Gastroesophageal sphincter (tissue), 3 donors: ENCODE measurements at regions not wholly inside any gene's neighbourhood (a gene's known extent, or its start where the extent isn't known, plus 50 kb on each side); places are given as distances from the start of the nearest gene placed in this dataset.

ENCODE experiments used
- CTCF ChIP-seq, 4 experiments: fragments of 200-600 bp in 2 of 4; fragments of 450-650 bp in 2 of 4; sonication (generic) in 1 of 4; IDR thresholded peaks; one replicate each; pipeline ENCODE4 v1.5.1; 2017 to 2019; ENCODE audit warnings: antibody characterized with exemption in 4 of 4, mild to moderate bottlenecking in 2 of 4, moderate library complexity in 2 of 4
- POLR2A ChIP-seq, 2 donors: fragments of 450-650 bp; IDR thresholded peaks; one replicate each; pipeline ENCODE4 v1.6.1; 2017; ENCODE audit warnings: antibody characterized with exemption in 2 of 2, mild to moderate bottlenecking in 2 of 2, moderate library complexity in 1 of 2

DNA sequence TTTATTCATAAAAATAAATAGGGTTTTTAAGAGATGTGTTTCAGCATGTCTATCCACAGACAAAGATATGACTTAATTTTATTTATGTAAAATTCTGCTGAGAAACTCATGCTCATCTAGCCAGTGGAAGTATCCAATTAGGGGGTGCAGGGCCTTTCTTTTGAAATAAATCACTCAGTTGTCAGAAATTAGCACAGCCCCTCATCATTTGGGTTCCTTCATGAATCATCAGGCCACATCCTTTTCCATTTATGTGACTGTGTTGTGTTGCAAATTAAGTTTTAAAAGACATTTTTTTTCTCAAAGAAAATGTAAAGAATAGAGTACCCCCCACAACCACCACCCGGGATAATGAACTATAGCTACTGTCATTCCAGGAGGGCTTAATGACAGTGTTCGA, 185.8 kb downstream of the NRP2 start:
- TF ChIP-seq CTCF (IDR thresholded peaks at IDR 0.05) (no peak), POLR2A (IDR thresholded peaks at IDR 0.05) (no peak)
